Tibial artery (tissue), 4 donors: ENCODE measurements at regions not wholly inside any gene's neighbourhood (a gene's known extent, or its start where the extent isn't known, plus 50 kb on each side); places are given as distances from the start of the nearest gene placed in this dataset.

Experiments used
- DNase-seq, 2 donors: peaks; one replicate each; pipeline ENCODE4 v3.0.0-alpha.2; 2019
- H3K27ac ChIP-seq, 2 donors: fragments of 200-600 bp; sonication (generic) in 1 of 2; 1 replicate in 1 of 2; 2 replicates in 1 of 2; pipeline ENCODE4 v1.5.1; 2018 to 2019; ENCODE audit warnings: mild to moderate bottlenecking in 1 of 2
- H3K27me3 ChIP-seq, 2 donors: fragments of 200-600 bp; sonication (generic) in 1 of 2; one replicate each; pipeline versions ENCODE4 v1.5.1 to v1.6.0; 2016 to 2019
- H3K36me3 ChIP-seq, 3 donors: fragments of 200-600 bp; sonication (generic) in 2 of 3; one replicate each; pipeline ENCODE4 v1.5.1; 2016 to 2019; ENCODE audit warnings: mild to moderate bottlenecking in 2 of 3
- H3K4me1 ChIP-seq, 4 donors: fragments of 200-600 bp; sonication (generic) in 2 of 4; 1 replicate in 3 of 4; 2 replicates in 1 of 4; pipeline ENCODE4 v1.5.1; 2016 to 2019
- H3K4me3 ChIP-seq, 2 donors: fragments of 200-600 bp; sonication (generic) in 1 of 2; 1 replicate in 1 of 2; 2 replicates in 1 of 2; pipeline ENCODE4 v1.5.1; 2018 to 2019; ENCODE audit warnings: mild to moderate bottlenecking in 2 of 2
- H3K9me3 ChIP-seq, 3 donors: fragments of 200-600 bp; sonication (generic) in 1 of 3; one replicate each; pipeline ENCODE4 v1.5.1; 2016 to 2019
- intact Hi-C: fragments of 100-400 bp; cut with DNase I; formaldehyde crosslinking; loops from one replicate; pipeline ENCODE4 v1.15.0; 2023; ENCODE audit warnings: low total_unique reads
- TF ChIP-seq, protein P1 (sequence below), 2 experiments: fragments of 200-600 bp in 1 of 2; fragments of 450-650 bp in 1 of 2; IDR thresholded peaks; one replicate each; pipeline ENCODE4 v1.5.1; 2017 to 2019; ENCODE audit warnings: antibody characterized with exemption in 2 of 2, mild to moderate bottlenecking in 1 of 2, moderate library complexity in 1 of 2

DNA sequence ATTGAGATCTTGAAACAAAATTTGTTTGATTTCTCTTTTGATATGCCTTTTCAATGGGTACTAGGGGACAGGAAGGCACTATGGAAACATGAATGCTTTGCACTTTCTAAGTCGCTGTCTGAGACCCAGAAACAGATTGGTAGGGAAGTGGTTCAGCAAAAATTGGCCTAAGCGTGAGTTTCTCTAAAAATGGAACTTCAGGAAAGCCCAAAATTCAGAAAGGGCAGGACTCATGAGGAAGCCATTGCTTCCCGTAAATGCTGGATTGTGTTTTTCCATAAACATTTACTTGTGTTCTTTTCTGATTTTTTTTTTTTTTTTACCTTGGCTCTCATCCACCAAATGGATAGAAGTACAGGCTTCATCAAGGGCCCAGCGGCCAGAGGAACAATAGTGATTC, 123.7 kb upstream of the ATP1B1 start:
- intact Hi-C loops: no loop called here
- TF ChIP-seq, protein P1, sequence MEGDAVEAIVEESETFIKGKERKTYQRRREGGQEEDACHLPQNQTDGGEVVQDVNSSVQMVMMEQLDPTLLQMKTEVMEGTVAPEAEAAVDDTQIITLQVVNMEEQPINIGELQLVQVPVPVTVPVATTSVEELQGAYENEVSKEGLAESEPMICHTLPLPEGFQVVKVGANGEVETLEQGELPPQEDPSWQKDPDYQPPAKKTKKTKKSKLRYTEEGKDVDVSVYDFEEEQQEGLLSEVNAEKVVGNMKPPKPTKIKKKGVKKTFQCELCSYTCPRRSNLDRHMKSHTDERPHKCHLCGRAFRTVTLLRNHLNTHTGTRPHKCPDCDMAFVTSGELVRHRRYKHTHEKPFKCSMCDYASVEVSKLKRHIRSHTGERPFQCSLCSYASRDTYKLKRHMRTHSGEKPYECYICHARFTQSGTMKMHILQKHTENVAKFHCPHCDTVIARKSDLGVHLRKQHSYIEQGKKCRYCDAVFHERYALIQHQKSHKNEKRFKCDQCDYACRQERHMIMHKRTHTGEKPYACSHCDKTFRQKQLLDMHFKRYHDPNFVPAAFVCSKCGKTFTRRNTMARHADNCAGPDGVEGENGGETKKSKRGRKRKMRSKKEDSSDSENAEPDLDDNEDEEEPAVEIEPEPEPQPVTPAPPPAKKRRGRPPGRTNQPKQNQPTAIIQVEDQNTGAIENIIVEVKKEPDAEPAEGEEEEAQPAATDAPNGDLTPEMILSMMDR (IDR thresholded peaks at IDR 0.05): no peak
- H3K36me3 ChIP-seq: no peaks in the 10 kb centered on the region
- no peak overlapping the region for H3K27ac ChIP-seq
- no peaks in the 10 kb centered on the region for H3K4me1 ChIP-seq
- DNase-seq: no peak
- H3K4me3 ChIP-seq: no peak overlapping the region
- no peaks in the 10 kb centered on the region for H3K27me3 ChIP-seq
- H3K9me3 ChIP-seq: no peaks in the 10 kb centered on the region

DNA sequence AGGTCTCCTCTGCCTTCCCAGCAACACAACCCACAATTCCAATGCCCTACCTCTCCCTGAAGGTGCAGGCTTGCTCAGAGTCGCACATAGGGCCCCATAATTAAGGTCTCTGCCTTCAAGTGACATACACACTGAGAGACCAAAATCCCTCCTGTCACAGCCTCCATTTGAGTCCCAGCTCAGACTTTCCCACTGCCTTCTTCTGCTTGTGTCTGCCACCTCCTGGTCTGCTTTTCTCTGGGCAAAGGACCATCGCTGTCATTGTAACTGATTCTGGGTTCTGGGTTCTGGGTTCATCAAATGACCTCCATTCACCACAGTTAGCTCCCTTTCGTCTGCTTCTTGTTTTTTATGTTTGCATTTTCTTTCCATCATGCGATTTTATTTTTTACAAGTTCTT, 119.2 kb upstream of the ATP1B1 start:
- no peaks in the 10 kb centered on the region for H3K9me3 ChIP-seq
- H3K4me3 ChIP-seq: no peak overlapping the region
- no peak overlapping the region for H3K27ac ChIP-seq
- H3K4me1 ChIP-seq: no peaks in the 10 kb centered on the region
- no peak for DNase-seq
- no peaks in the 10 kb centered on the region for H3K27me3 ChIP-seq
- intact Hi-C loops: no loop called here
- TF ChIP-seq, protein P1 (IDR thresholded peaks at IDR 0.05): no peak
- no peaks in the 10 kb centered on the region for H3K36me3 ChIP-seq

DNA sequence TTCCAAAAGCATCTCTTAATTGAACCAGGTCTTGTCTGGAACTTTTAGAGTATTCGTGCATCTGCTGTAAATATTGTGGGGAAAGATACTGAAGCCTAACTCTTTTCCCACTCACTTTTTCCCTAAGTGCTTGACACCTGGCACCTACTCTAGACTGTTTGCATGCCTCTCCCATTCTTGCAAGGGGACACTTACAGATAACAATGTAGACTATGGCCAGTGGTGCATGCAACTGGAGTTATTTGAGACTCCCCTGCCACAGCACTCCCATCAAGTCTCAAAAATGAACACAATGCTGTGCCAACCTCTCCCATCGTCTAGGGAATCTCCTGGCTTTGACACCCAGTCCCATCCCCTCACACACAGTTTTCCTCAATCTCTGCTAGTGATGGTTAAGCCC, 118.6 kb upstream of the ATP1B1 start:
- TF ChIP-seq, protein P1 (IDR thresholded peaks at IDR 0.05): no peak
- H3K9me3 ChIP-seq: no peaks in the 10 kb centered on the region
- H3K27ac ChIP-seq: no peak overlapping the region
- no peaks in the 10 kb centered on the region for H3K4me1 ChIP-seq
- no peak overlapping the region for H3K4me3 ChIP-seq
- no peaks in the 10 kb centered on the region for H3K36me3 ChIP-seq
- intact Hi-C loops: no loop called here
- no peak for DNase-seq
- no peaks in the 10 kb centered on the region for H3K27me3 ChIP-seq

DNA sequence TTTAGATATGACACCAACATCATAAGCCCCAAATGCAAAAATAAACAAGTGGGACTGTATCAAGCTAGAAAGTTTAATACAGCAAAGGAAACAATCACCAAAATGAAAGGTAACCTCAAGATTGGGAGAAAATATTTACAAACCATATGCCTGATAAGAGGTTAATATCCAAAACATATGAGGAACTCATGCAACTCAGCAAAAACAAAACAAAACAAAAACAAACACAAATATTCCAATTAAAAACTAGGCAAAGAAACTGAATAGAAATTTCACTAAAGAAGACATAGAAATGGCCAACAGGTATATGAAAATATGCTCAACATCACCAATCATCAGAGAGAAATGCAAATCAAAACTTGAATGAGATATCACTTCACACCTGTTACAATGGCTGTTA, 116.5 kb upstream of the ATP1B1 start:
- H3K36me3 ChIP-seq: no peaks in the 10 kb centered on the region
- no peaks in the 10 kb centered on the region for H3K27me3 ChIP-seq
- H3K27ac ChIP-seq: no peak overlapping the region
- no peak for DNase-seq
- TF ChIP-seq, protein P1 (IDR thresholded peaks at IDR 0.05): no peak
- no peaks in the 10 kb centered on the region for H3K9me3 ChIP-seq
- H3K4me3 ChIP-seq: no peak overlapping the region
- intact Hi-C loops: no loop called here
- no peaks in the 10 kb centered on the region for H3K4me1 ChIP-seq

DNA sequence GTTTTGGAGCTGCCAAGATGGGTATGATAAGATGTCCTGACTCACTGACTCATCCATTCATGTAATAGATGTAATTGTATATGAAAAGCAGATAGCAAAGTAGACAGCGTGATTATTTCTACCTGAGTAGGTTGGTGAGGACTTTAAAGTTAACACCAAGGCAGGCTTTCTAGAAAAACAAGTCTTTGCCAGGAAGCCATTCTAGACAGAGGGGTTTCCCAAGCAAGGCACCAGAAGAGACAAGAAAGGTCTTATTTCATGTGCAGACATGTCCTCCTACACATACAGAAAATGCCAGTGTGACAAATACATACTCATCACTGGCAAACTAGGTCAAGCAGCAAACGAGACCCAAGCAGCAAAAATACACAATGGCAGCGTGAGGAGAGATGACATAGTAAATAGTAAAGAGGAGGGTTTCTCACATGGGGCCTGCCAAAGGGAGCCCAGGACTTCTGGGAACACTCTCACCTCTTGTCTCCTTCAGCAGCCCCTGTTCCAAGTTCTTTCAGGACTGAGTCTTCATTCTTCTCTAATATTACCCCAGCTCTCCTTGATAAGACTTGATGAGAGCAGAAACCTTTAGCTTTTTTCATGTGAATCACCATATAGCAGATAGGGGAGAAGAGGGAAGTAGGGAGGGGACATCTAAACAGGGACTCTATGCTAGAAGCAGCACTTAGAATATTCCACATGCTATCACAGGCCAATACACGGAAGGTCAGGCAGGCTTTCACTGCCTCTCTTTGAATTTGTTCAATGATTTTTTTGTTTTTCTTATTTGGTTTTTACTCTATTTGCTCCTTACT, 114.6 kb upstream of the ATP1B1 start:
- no peaks in the 10 kb centered on the region for H3K36me3 ChIP-seq
- TF ChIP-seq, protein P1 (IDR thresholded peaks at IDR 0.05): no peak
- DNase-seq: no peak
- no peaks in the 10 kb centered on the region for H3K4me1 ChIP-seq
- H3K27ac ChIP-seq: no peak overlapping the region
- no peaks in the 10 kb centered on the region for H3K9me3 ChIP-seq
- intact Hi-C loops: no loop called here
- H3K27me3 ChIP-seq: no peaks in the 10 kb centered on the region
- no peak overlapping the region for H3K4me3 ChIP-seq
